ENCODE measurements at regions not wholly inside any gene's neighbourhood (a gene's known extent, or its start where the extent isn't known, plus 50 kb on each side); places are given as distances from the start of the nearest gene placed in this dataset.
A peak's percentile ranks its signal among the peaks of the same experiment; 100 is the strongest.

DNA sequence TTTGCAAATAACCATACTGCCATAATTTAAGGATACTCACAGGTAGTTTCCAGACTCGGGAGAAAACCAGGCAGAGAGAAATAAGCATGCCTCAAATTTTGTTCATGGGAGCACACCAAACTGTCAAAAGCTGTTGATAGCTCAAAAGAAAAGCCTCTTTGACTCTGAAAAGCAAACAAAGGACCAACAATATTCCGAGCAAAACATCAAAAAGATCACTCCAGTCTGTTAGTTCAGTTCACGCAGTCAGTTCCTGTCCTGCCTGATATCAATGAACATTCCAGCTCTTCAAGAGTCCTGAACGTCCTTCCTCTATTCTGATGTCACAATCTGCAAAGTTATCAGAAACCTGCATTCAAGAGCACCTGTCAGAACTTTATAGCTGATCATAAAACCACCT is 78.7 kb downstream of the RRM2 start:
- no peak for DNase-seq (ENCODE audit: low spot score)

DNA sequence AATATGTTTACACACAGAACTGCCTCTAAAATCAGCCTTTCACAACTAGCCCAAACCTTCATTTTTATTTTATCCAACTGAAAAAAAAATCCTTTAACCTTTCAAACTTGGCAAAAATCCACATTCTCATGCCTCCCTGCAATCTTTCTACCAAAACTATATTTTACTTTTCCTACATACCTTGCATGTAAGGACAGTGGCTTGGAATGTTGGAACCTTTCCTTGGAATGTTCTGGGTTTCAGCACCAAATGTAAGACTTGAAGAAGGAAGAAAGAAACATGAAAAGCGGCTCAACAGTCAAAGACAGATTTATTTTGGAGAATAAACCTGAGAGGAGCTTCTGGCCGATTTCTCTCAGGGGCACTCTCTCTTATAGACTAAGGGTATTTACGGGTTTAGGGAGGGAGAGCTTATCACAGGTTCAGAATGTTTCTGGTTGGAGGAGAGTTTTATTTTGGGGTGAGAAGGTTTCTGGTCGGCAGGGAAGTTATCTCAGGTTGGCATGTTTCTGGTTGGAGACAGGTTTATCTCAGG is 79.7 kb downstream of the RRM2 start:
- DNase-seq (ENCODE audit: low spot score) = no peak

DNA sequence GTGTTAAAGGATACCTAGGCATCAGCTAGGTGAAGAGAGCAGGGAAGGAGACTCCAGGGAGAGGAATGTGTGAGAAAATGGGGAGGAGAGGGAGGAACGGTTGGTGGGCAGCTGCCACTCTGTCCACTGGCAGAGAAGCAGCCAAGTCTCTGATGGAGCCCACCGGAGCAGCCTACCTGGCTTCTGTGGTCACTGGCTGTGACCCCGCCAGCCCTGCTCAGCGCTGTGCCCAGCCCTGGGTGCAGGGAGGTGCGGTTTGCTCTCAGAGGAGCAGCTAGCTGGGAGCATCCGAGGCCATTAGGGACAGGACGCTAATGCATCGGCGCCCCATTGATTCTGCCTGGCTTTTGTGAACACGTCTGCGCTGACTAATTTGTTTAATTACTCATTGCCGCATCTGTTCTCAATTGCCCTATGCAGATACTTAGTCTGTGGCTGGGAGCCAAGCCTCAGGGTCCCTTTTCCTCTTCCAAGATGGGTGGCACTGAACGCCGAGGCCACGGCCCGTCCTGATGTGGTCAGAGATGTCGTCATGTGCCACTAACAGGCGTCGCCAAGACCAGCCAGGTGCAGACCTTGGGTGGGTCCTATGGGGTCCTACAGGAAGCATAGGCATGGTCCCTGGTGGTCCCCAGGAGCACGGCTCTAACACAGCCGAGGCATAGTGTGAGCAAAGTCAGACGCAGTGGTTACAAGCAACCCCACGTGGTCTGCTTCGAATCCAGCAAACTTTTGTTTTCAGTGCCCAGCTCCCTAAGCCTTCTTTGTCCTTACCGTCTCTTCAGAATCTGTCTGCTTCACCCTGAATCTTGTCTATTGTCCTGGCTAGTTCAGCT is 82.0 kb downstream of the RRM2 start:
- DNase-seq (ENCODE audit: low spot score) = no peak

DNA sequence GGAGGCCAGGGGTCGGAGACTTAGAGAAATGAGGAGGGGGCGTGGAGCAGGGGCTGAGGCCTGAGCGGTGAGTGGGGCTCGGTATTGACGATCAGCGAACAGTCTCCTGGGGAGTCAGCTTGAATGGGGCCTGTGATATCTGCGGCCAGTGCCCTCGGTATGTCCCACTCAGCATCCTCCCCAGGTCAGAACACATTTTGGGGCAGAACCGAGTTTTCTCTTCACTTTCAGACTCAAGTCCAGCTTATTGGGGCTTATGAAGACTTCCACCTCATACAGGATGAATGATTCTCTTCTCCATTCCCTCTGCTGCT is 82.6 kb downstream of the RRM2 start:
- DNase-seq (ENCODE audit: low spot score) = no peak

DNA sequence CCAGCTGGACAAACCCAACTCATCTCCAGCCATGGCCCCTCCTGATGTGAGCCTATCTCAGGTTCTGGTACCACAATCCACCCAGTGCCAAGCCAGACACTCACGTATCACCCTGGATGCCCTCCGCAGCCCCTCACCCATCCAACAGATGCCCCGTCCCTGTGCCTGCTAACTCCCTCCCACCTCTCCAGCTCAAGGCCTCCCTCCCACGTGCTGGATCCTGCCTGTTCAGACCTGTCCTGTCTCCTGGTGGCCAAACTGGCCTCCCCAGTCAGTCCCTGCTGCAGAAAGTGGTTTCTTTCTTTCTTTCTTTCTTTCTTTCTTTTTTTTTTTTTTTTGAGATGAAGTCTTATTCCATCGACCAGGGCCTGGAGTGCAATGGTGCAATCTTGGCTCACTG is 86.2 kb downstream of the RRM2 start:
- no peak for DNase-seq (ENCODE audit: low spot score)

DNA sequence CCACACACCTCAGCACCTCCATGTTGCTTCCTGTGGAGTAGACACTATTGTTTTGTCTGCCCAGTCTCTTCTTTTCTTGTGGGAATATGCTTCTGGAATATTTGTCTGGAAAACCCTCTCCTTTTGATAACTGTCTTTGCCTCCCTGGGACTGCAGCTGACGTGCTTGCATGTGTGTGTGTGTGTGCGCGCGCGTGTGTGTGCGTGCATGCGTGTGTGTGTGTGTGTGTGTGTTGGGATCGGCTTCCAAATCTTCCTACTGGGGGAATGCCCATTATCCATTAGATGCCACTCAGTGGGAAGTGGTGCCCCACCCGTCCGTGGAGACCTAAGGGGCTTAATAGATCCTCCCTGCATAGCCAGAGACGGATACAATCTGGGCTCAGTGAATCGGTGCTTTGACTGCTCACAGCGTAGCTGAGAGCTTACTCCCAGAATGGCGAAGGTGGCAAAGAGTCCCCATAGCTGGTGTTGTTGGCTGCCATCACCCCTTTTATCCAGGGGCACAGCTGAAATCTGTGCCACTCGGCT is 86.9 kb downstream of the RRM2 start:
- no peak for DNase-seq (ENCODE audit: low spot score)

DNA sequence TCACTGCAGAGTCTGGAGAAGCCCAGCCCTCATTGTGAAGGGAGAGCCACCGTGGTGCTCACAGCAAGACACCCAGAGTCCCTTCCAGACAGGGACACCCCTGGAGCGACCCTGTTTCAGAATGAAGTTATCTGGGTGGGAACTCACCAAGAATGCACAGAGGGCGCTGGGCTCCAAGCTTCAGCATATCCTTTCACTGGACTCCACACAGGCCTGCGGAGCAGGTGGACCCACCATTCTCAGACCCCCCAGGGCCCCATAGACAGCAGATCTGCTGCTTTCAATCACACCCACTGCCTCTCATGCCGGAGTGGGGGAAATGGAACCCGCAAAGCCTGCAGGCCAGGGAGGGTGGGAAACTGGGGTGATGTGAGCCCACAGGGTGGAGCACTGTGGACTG is 87.8 kb downstream of the RRM2 start:
- DNase-seq (ENCODE audit: low spot score) = no peak

DNA sequence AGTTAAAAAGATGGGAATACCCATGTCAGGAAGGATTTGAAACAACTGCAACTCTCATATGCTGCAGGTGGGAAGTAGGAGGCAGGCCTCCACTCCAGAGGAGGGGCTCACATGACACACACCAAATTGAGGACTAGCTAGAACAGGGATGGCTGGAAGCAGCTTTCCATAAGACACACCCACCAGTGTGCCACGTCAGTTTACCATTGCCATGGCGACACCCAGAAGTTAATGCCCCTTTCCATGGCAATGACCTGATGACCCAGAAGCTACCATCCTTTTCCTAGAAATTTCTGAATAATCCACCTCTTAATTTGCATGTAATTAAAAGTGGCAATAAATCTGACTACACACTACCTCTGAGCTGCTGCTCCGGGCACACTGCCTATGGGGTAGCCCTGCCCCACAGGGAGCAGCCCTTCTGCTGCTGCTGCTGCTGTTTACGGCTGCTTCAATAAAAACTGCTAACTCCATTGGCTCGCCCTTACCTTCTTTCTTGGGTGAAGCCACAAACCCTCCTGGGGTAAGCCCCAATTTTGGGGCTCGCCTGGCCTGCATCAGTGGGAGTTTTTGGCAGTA is 89.4 kb downstream of the RRM2 start:
- no peak for DNase-seq (ENCODE audit: low spot score)

DNA sequence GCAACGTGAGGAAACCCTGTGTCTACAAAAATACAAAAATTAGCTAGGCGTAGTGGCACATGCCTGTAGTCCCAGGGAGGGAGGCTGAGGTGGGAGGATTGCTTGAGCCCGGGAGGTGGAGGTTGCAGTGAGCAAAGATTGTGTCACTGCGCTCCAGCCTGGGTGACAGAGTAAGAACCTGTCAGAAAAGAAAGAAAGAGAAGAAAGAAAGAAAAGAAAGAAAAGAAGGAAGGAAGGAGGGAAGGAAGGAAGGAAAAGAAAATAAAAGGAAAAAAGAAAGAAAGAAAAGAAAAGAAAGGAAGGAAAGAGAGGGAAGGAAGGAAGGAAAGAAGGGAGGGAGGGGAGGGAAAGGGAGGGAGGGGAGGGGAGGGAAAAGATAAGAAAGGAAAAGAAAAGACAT is 89.9 kb upstream of the HPCAL1 start:
- no peak for DNase-seq (ENCODE audit: low spot score)

DNA sequence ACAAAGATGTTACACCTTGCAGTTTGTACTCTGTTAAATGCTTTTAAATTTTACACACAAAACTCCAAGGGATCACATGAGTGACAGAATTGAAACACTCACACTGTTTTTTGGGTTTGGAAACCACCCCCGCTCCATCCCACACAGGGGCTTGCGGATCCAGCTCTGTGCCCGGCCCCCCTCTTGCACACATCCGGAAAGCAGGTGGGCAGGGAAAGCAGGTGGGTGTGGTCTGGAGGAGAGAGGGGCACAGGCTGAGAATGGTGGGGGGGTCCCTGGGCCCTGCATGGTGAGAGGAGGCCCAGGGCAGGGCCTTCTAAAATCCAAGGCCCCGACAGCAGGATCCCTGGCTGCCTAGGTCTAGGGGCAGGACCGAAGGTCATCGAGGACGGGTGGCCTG is 88.5 kb upstream of the HPCAL1 start:
- no peak for DNase-seq (ENCODE audit: low spot score)

DNA sequence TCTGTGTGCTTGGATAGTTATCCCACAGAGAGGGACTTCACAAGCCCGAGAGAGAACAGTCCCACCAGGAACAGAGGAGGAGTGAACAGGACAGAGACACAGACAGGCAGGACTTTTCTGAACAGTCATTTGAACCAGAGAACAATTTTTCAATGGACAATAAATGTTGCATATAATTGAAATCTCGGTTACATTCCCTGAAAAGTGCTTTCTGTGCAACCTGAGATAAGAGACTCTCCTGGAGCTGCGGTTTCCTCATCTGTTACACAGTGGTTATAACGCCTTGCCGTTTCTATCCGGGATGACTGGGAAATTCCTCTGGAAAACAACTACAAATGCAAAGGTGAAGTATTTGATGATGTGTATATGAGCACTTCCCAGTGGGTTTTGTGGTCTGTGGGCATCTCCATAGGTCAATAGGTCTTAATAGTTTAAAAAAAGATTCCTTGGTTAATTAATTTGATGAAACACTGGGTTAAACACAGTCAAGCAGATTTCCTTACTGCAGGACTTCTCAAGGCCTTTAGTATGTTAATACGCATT is 87.2 kb upstream of the HPCAL1 start:
- DNase-seq (ENCODE audit: low spot score) = peak; percentile 39

DNA sequence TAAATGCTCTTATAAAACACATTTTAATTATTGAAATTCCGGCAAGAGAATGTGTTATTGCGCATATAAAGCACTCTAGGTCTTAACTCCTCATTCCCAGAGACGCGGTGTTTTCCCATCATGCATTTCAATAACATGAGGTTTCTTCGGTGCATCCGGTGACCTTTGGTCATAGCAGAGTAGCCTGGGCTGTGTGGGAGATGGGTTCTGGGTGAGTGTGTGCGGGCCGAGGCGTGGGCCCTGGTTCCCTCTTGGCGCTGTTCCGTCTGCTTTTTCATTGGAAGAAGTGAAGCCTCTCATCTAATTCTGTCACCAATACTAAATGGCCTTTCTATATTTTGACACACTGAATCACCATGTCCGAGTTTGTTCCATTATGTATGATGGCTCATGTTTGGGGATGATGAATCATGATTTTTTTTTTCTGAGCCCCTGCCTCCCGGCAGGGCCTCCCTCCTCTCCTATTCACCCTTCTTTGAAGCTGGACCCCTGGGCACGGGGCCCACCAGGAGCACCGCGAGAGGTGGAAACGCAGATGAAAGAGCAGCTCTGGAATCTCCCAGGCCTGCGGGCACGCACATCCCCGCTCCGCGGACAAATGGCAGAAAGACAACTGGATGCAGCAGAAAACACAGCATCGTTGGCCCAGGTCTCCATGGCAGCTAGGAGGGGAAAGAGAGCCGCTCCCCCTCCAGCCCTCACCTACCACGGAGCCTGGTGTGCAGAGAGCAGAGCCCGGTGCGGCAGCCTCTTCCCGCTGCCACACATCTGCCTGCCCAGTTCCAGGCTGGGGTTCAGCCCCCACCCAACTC is 85.8 kb upstream of the HPCAL1 start:
- DNase-seq (ENCODE audit: low spot score) = no peak

DNA sequence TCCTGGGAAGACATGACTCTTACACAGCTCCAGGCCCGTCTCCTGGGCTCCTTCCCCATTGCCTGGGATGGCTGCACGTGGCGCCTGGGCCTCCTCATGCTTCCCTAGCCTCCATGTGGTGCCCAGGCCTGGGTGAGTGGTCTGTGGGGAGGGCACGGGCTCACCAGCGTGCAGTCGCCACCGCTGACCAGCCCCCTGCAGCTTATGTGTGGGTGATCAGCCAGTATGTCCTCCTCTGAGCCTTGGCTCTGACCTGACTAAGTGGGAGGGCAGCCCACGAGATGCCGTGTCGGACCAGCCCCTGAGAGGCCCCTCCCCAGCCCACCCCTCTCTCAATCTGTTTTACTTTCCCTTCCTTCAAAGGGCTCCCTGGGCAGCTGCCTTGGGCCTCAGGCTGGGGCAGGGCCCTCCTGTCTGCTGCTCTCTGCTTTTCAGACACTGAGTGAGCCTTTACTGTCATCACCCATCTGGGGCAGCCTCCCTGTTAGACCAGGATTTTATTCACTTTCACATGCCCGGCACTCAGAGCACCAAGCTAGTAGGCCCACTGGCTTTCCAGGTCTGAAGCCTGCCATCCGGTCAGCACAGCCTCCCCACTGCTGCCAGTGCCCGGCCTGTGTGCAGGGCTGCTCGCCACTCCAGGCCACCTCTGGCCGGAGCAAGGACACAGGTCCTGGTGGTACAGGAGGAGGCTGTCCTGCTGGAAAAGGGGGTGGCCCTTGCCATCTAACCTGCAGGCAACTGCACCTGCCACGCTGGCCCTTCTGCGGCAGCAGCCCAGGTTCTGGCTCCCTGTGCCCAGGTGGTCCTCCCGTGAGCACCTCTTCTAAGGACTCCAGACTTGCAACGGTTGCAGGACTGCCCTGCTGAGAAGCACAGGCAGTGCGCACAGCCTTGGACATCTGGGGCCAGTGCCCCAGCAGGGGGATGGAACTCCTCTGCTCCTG is 84.9 kb upstream of the HPCAL1 start:
- no peak for DNase-seq (ENCODE audit: low spot score)

DNA sequence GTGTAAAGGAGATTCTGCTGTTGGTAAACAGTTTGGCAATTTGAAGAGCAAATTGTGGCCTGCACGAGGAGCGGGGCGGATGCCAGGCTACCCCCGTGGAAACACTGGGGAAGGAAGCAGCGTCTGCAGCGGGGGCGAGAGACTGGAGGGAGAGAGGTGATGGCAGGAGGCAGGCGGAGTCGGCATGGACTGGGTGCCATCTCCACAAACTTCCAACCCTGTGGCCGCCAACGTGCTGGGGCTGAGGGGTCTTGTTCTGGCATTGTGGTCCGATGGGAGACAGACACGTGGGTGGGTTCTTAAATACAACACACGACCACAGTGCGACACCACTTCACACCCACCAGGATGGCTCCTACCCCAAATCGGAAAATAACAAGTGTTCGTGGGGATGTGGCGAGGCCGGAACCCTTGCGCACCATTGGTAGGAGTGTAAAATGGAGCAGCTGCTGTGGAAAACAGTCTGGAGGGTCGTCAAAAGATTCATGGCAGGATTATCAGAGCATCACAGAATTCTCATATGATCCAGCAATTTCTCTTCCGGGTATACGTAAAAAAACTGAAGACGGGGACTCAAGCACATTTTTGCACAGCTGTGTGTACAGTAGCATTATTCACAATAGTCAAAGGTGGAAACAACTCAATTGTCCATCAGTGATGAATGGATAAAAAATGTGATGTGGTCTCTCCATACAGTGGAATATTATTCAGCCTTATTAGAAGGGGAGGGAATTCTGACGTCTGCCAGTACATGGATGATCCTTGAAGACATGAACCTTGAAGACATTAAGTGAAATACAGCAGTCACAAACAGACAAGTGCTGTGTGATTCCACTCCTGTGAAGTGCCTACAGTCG is 82.4 kb upstream of the HPCAL1 start:
- no peak for DNase-seq (ENCODE audit: low spot score)

DNA sequence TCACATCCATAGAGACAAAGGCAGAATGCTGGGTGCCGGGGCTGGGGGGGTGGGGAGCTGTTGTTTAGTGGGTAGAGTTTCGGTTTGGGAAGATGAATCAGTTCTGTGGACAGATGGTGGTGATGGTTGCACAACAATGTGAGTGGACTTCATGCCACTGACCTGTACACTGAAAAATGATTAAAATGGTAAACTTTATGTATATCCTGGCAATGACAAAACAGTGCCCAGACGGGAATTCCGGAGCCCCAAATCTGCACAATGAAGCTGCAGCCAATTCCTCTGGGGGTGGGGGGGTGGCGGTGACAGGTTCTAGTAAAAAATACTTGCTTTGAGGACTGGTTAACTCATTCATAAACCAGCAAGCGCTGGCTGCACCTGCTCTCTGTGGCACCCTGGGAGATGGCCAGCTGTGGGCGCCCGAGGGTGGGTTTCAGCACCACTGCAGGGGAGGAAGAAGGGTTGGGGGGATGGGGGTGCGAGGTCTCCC is 81.8 kb upstream of the HPCAL1 start:
- DNase-seq (ENCODE audit: low spot score) = no peak

DNA sequence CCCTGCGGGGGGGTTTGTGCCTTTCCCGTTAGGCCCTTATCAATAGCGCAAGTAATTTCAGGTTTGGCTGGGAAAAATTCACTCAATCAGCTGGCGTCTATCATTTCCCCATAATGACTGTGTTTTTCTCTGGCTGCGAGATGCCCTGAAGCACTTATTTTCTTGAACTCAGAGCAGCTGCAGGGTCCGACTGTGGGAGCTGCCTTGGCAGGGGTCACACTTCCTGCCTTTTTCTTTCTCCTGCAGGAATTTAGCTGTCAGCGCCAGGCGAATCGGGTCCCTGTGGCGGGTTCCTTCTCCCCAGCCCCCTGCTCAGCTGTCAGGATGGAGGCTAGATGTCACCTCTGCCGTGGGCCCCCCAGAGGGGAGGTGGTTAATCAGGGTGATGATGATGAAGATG is 81.3 kb upstream of the HPCAL1 start:
- no peak for DNase-seq (ENCODE audit: low spot score)

DNA sequence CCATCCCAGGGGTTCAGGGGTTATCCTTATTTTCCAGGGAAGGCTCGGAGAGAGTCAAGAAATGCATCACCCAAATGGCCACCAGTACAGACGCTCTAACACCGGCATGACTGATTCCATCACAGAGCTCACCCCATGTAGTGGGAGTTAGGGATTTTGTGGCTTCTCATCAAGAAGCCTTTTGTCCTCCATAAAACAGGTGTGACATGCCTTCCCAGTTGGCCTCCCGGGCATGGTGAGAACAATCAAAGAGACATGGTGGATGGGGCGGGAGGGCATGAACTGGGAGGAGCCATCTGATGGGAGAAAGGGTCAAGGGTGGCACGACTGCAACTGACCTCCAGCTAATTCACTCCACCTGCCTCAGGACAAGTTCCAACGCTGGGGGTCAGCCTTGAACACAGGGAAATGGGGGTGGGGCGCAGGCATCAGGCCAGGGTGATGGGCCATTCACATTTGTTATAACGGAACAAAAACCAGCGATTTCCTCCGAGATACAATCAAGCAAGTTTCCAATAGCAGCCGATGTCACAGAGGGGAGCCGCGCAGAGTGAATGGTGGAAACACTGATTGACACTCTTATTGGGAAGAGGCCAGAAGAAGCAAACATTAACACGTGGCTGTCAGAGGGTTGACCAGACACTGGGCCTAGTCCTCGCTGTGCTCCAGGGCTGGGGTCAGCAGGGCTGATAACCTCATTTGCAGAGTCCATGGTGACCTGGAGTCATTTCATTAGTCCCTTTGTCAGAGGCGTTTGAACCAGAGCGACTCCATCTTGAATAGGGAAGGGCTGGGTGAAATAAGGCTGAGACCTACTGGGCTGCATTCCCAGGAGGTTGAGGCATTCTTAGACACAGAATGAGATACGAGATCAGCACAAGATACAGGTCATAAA is 80.5 kb upstream of the HPCAL1 start:
- no peak for DNase-seq (ENCODE audit: low spot score)

DNA sequence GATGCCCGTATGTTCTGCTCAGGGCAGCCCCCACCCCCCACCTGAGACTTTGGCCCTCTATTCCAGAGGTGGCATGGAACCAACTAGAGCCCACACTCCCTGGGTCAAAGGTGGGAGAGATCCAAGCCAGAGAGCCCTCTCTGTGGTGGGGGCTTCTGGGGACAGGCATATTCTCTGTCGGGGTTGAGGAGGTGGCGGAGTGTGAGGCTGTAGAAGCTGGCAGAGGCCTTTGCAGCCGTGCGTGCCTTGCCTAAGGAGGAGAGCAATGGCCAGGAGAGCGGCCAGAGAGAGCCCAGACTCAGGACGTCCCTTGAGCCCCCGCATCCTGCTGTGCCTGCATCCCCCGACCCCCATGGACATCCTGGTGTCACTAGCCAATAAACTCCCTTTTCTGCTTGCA is 79.2 kb upstream of the HPCAL1 start:
- no peak for DNase-seq (ENCODE audit: low spot score)

All from kidney tubule cell (primary cell).